Tibial nerve (tissue), 3 donors: ENCODE measurements at regions not wholly inside any gene's neighbourhood (a gene's known extent, or its start where the extent isn't known, plus 50 kb on each side); places are given as distances from the start of the nearest gene placed in this dataset.

ENCODE experiments used
- POLR2A ChIP-seq, 2 donors: fragments of 450-650 bp; IDR thresholded peaks; one replicate each; pipeline ENCODE4 v1.6.1; 2017; ENCODE audit warnings: antibody characterized with exemption in 2 of 2, mild to moderate bottlenecking in 2 of 2, moderate library complexity in 2 of 2
- TF ChIP-seq, protein P1 (sequence below), 5 experiments: fragments of 200-600 bp in 3 of 5; fragments of 450-650 bp in 2 of 5; sonication (generic) in 3 of 5; IDR thresholded peaks; one replicate each; pipeline ENCODE4 v1.5.1; 2016 to 2019; ENCODE audit warnings: antibody characterized with exemption in 5 of 5, mild to moderate bottlenecking in 3 of 5, moderate library complexity in 2 of 5

DNA sequence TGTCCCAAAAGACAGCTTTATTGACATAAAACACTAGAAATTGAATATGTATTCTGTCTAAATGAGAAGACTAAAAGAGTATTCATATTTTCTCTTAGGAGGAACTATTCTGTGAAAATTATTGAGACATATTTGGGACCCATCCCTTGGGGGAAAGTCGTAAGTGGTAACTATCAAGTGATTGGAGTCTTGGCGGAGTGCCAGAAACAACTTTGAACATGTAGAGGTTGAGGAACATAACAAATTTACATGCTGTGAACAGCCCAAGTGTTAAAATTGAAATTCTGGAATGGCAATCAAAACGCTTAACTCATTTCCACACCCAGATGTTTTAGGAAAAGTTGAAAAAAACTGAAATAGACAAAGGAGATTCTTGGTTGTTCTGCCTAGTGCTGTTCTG is 1034.6 kb downstream of the NSUN3 start:
- TF ChIP-seq, protein P1, sequence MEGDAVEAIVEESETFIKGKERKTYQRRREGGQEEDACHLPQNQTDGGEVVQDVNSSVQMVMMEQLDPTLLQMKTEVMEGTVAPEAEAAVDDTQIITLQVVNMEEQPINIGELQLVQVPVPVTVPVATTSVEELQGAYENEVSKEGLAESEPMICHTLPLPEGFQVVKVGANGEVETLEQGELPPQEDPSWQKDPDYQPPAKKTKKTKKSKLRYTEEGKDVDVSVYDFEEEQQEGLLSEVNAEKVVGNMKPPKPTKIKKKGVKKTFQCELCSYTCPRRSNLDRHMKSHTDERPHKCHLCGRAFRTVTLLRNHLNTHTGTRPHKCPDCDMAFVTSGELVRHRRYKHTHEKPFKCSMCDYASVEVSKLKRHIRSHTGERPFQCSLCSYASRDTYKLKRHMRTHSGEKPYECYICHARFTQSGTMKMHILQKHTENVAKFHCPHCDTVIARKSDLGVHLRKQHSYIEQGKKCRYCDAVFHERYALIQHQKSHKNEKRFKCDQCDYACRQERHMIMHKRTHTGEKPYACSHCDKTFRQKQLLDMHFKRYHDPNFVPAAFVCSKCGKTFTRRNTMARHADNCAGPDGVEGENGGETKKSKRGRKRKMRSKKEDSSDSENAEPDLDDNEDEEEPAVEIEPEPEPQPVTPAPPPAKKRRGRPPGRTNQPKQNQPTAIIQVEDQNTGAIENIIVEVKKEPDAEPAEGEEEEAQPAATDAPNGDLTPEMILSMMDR (IDR thresholded peaks at IDR 0.05): no peak
- TF ChIP-seq POLR2A (IDR thresholded peaks at IDR 0.05): no peak
